GM12878 (cell line): ENCODE measurements at regions not wholly inside any gene's neighbourhood (a gene's known extent, or its start where the extent isn't known, plus 50 kb on each side); places are given as distances from the start of the nearest gene placed in this dataset.

Source experiments
- ATF3 ChIP-seq: IDR thresholded peaks from 2 replicates; pipeline ENCODE4 v1.6.1; 2011; ENCODE audit warnings: low read depth, mild to moderate bottlenecking, low read length, moderate library complexity, borderline replicate concordance; ENCODE audit errors: extremely low read depth
- BCL11A ChIP-seq: IDR thresholded peaks from 2 replicates; pipeline ENCODE4 v1.6.1; 2011; ENCODE audit warnings: low read depth, low read length
- CTCF ChIP-seq, 3 experiments: IDR thresholded peaks in 2 of 3; conservative IDR thresholded peaks in 1 of 3; 2 replicates each; pipeline ENCODE4 v1.5.1; 2011; ENCODE audit warnings: low read depth in 3 of 3, low read length in 3 of 3, mild to moderate bottlenecking in 3 of 3, control low read depth in 2 of 3, moderate library complexity in 2 of 3, inconsistent platforms in 1 of 3, mixed read lengths in 1 of 3; ENCODE audit not compliant: control insufficient read depth in 2 of 3, insufficient read depth in 1 of 3; ENCODE audit errors: extremely low read depth in 1 of 3
- ETV6 ChIP-seq, 2 experiments: fragments of 450-650 bp in 1 of 2; IDR thresholded peaks in 1 of 2; conservative IDR thresholded peaks in 1 of 2; 2 replicates each; pipeline ENCODE4 v1.6.1; 2014; ENCODE audit warnings: antibody characterized with exemption in 1 of 2, borderline replicate concordance in 1 of 2, low read depth in 1 of 2, mild to moderate bottlenecking in 1 of 2, moderate library complexity in 1 of 2
- JUND ChIP-seq: IDR thresholded peaks from 2 replicates; pipeline ENCODE4 v1.6.1; 2012; ENCODE audit warnings: low read depth, mild to moderate bottlenecking, low read length, improper control_type of control experiment, moderate library complexity
- NBN ChIP-seq: fragments of 450-650 bp; IDR thresholded peaks from 2 replicates; pipeline ENCODE4 v1.6.1; 2016
- NR2F1 ChIP-seq: fragments of 450-650 bp; conservative IDR thresholded peaks from 2 replicates; pipeline ENCODE4 v1.6.1; 2017; ENCODE audit warnings: mild to moderate bottlenecking
- POLR2A ChIP-seq: IDR thresholded peaks from 2 replicates; pipeline ENCODE4 v1.6.1; 2011; ENCODE audit warnings: low read depth, mild to moderate bottlenecking, low read length
- RFX5 ChIP-seq: IDR thresholded peaks from 2 replicates; pipeline ENCODE4 v1.6.1; 2011; ENCODE audit warnings: low read depth, low read length, improper control_type of control experiment
- SUZ12 ChIP-seq: fragments of 200-600 bp; sonication (generic); IDR thresholded peaks from one replicate; pipeline ENCODE4 v1.6.1; 2018; ENCODE audit warnings: antibody characterized with exemption, mild to moderate bottlenecking; ENCODE audit not compliant: unreplicated experiment
- TF ChIP-seq, protein P1 (sequence below): IDR thresholded peaks from 2 replicates; pipeline ENCODE4 v1.6.1; 2011; ENCODE audit warnings: low read depth, low read length, improper control_type of control experiment, borderline replicate concordance

- TF ChIP-seq CTCF (IDR thresholded peaks at IDR 0.05 in 2 of 3, conservative IDR thresholded peaks at IDR 0.05 in 1 of 3; ENCODE audit: control insufficient read depth in 2 of 3, extremely low read depth in 1 of 3, insufficient read depth in 1 of 3, low read depth in 3 of 3, low read length in 3 of 3) (no peak), RFX5 (no peak), ETV6 (conservative IDR thresholded peaks at IDR 0.05 in 1 of 2, IDR thresholded peaks at IDR 0.05 in 1 of 2; ENCODE audit: borderline replicate concordance in 1 of 2, low read depth in 1 of 2) (no peak), NR2F1 (no peak), JUND (no peak), ATF3 (no peak), SUZ12 (no peak), POLR2A (no peak), BCL11A (no peak), NBN (no peak)
- TF ChIP-seq, protein P1, sequence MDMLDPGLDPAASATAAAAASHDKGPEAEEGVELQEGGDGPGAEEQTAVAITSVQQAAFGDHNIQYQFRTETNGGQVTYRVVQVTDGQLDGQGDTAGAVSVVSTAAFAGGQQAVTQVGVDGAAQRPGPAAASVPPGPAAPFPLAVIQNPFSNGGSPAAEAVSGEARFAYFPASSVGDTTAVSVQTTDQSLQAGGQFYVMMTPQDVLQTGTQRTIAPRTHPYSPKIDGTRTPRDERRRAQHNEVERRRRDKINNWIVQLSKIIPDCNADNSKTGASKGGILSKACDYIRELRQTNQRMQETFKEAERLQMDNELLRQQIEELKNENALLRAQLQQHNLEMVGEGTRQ = no peak
These were observed 374.6 kb upstream of the ARGLU1 start for GRCh38 chr13:106942563-106942962.
